AML-193 (cell line): ENCODE measurements at regions not wholly inside any gene's neighbourhood (a gene's known extent, or its start where the extent isn't known, plus 50 kb on each side); places are given as distances from the start of the nearest gene placed in this dataset.

Source experiments
- DNase-seq, 2 experiments: peaks; one replicate each; lab custom pipeline; 2025; lab: John Stamatoyannopoulos, UW

- DNase-seq = no peak
Observed at GRCh38 chr1:22350171-22350923, 101.3 kb upstream of the ZBTB40 start.

GRCh38 chr1:22350924-22351767, 100.5 kb upstream of the ZBTB40 start:
- no peak for DNase-seq

GRCh38 chr1:22351768-22352080, 99.9 kb upstream of the ZBTB40 start:
- no peak for DNase-seq

GRCh38 chr1:22352355-22352754, 99.3 kb upstream of the ZBTB40 start:
- DNase-seq = no peak

GRCh38 chr1:22352896-22353295, 98.8 kb upstream of the ZBTB40 start:
- DNase-seq = no peak

- no peak for DNase-seq
Observed at GRCh38 chr1:22359427-22359826, 92.2 kb upstream of the ZBTB40 start.

- no peak for DNase-seq
Observed at GRCh38 chr1:22362626-22363402, 88.8 kb upstream of the ZBTB40 start.

- no peak for DNase-seq
Observed at GRCh38 chr1:22363403-22364325, 88.0 kb upstream of the ZBTB40 start.

GRCh38 chr1:22364326-22364650, 87.4 kb upstream of the ZBTB40 start:
- no peak for DNase-seq

GRCh38 chr1:22364764-22365163, 86.9 kb upstream of the ZBTB40 start:
- DNase-seq = no peak

GRCh38 chr1:22365331-22366295, 86.0 kb upstream of the ZBTB40 start:
- no peak for DNase-seq

- no peak for DNase-seq
Observed at GRCh38 chr1:22366346-22366745, 85.3 kb upstream of the ZBTB40 start.

GRCh38 chr1:22368125-22368524, 83.5 kb upstream of the ZBTB40 start:
- no peak for DNase-seq

- DNase-seq = no peak
Observed at GRCh38 chr1:22369294-22370189, 82.1 kb upstream of the ZBTB40 start.

GRCh38 chr1:22370190-22370498, 81.5 kb upstream of the ZBTB40 start:
- no peak for DNase-seq

- no peak for DNase-seq
Observed at GRCh38 chr1:22371408-22371807, 80.2 kb upstream of the ZBTB40 start.

GRCh38 chr1:22373252-22373651, 78.4 kb upstream of the ZBTB40 start:
- DNase-seq = no peak

GRCh38 chr1:22374001-22374400, 77.7 kb upstream of the ZBTB40 start:
- DNase-seq = no peak

GRCh38 chr1:22375601-22376000, 76.0 kb upstream of the ZBTB40 start:
- DNase-seq = no peak

- no peak for DNase-seq
Observed at GRCh38 chr1:22376001-22376400, 75.7 kb upstream of the ZBTB40 start.
